ENCODE measurements at regions not wholly inside any gene's neighbourhood (a gene's known extent, or its start where the extent isn't known, plus 50 kb on each side); places are given as distances from the start of the nearest gene placed in this dataset.
"Not testable (repeated sequence)": the region's sequence is repeated elsewhere in the genome, so short reads cannot be mapped to it uniquely, and the experiment has no call there.

GRCh38 chr3:87564438-87564837 is 288.1 kb upstream of the POU1F1 start:
- no peak for DNase-seq

- DNase-seq, result no peak
These were observed 287.3 kb upstream of the POU1F1 start for GRCh38 chr3:87563712-87564111.

DNA sequence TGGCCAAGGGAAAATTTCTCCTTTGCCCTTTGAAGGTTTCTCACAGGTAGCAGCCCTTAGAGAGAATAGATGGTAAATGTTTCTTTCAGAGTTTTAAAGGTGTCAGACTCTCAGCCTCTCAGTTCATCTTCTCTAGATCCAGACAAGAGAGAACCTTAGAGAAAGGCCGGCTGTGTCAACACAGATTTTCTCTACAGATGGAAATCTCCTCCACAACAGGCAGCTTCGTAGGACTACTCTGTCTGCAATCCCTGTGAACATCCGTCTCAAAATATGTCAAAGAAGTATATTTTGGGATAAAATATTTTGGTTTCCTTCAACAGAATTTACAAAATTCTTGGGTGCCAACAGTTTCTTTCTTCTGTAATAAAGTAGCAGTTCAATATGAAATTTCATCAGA is 282.1 kb upstream of the POU1F1 start:
- no peak for DNase-seq

- no peak for DNase-seq
These were observed 278.9 kb upstream of the POU1F1 start for GRCh38 chr3:87555290-87555689.

DNA sequence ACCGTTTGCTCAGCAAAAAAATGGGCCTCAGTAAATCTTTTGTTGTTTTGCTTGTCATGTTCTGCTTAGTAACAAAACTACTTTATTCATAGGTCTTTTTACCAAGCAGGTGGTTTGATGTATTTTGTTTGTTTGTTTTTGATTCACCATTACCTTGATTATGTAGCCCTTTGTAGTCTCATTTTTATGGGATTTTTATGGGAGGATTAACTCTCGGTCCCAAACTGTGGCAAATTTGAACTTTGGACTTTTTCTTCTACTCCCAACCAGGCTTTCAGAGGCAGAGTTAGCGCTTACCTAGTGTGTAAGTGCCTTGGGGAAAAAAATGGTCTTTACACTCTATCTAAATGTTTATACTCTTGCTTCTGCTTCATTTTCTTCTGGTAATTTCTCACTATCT is 276.7 kb upstream of the POU1F1 start:
- DNase-seq, result no peak

GRCh38 chr3:87550892-87551291 is 274.5 kb upstream of the POU1F1 start:
- no peak for DNase-seq

DNA sequence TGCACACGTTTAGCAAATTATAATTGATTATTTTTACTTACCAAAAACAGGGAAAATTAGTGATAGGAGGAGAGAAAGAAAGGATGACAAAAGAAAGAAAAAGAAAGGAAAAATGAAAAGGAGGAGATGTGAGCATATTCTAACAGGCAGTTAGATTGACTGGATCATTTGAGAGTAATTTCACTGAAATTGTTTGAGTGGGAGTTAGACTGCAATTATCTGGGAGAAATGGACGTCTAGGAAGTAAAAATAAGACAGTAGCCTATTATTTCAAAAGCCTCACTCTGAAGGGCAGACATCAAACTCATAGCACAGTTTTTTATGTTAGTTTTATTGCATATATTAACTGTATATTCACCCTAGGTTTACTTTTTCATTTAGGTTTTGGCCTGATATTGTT is 272.8 kb upstream of the POU1F1 start:
- DNase-seq, result no peak

DNA sequence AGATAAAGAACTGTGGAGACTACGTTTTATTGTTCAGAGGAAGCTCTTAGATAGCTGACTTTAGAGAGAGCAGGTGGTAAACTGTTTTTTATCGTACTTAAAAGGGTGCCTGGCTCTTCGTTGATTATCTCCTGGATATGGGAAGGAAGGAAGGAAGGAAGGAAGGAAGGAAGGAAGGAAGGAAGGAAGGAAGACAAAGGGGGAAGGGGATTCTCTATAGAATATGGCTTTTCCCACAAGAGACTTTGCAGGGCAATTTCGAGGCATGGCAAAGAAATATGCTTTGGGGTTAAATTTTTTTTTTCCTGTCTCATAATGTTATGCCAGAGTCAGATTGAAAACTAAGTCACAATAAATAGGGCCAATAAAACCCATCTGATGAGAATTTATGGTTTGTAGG is 271.9 kb upstream of the POU1F1 start:
- no peak for DNase-seq

- DNase-seq, result no peak
These were observed 269.8 kb upstream of the POU1F1 start for GRCh38 chr3:87546216-87546615.

DNA sequence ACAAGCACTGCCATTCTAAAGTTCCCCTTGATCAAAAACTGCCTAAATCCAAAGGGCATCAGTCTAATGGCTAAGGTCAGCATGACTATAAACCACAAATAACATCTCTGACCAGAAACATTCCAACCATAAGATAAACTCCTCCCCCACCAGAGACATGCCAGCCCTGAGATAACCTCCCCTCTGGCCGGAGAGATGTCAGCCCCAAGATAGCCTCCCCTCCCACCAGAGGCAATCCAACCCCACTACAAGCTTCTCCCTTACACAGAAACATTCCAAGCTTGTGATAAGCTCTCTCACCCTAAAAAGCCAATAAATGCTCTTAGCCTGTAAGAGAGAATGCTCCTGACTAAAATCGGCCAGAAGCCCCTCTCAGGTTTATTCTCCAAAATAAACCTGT is 267.0 kb upstream of the POU1F1 start:
- not testable (repeated sequence) for DNase-seq

DNA sequence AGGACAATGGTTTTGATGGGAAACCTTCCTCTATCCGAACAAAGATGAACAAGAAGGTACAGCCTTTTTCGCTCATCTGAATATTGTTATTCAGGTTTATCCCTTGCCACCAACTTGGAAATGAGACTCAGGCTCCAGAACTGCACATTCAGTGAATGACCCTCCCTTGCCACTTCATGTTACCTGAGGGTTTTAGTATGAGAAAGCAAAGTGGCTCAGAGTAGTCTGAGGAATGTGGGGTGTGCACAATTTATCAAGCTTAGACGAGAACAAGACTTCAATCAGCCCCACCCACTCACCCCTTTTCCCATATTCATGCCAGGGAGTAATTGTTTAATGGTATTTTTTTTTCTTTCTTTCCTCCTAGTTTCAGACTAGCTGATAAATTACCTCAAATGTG is 265.3 kb upstream of the POU1F1 start:
- no peak for DNase-seq

DNA sequence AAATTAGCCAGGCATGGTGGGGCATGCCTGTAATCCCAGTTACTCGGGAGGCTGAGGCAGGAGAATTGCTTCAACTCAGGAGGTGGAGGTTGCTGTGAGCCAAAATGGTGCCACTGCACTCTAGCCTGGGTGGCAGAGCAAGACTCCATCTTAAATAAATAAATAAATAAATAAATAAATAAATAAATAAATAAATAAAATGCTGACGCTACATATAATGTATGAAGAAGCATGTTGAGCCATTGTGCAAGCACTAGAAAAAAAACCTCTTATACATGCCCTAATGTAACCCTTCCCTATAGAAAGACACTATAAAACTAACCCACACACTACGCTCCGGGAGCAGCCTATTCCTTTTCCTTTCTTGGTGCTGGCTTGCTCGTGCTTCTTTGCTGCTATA is 262.3 kb upstream of the POU1F1 start:
- DNase-seq, result not testable (repeated sequence)

DNA sequence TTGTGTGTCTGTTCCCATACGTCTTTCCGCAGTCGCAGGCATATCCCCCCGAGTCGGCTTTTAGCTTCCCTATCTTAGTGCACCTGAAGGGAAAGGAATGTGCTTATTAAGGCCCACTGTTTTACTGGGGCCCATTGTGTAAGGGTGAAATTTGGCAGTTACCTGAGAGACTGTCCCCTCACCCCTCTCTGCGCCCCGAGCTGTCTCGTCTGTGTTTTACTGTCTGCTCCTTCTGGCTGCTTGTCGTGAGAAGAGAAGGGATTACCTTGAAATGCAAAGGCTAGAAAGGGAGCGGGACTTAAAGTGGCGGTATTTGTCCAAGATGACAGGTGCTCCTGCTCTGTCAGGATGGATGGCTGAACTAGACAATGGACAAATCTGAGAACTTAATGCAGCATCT is 233.0 kb upstream of the POU1F1 start:
- DNase-seq, result no peak

- DNase-seq, result no peak
These were observed 232.5 kb upstream of the POU1F1 start for GRCh38 chr3:87508921-87509320.

- no peak for DNase-seq
These were observed 231.4 kb upstream of the POU1F1 start for GRCh38 chr3:87507753-87508152.

DNA sequence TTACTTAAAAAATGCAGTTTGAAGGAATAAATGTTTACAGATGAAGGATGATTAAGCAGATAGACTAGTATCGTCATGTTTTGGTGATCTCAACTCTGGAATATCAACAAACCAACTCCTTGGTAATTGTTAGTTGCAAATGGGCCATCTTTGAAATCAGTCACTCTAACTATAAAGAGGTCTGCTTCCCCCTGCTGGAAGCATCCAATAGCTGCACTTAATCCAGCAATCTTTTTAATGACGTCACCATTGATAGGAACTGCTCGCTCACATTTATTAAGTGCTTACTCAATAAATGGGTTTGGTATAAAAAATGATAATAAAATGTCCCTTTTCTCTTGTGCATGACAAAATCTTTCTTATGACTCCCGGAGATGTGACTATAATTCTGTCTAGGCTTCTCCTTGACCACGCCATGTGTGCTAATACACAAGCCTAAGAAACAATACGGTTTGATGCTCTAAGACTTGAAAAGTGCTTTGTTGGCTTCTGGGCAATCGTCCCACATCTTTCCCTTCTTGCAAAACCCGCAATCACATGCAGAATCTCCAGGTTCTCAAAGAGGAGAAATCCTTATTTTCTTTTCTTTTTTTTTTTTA is 227.6 kb upstream of the POU1F1 start:
- DNase-seq, result peak; percentile 36 to 59

DNA sequence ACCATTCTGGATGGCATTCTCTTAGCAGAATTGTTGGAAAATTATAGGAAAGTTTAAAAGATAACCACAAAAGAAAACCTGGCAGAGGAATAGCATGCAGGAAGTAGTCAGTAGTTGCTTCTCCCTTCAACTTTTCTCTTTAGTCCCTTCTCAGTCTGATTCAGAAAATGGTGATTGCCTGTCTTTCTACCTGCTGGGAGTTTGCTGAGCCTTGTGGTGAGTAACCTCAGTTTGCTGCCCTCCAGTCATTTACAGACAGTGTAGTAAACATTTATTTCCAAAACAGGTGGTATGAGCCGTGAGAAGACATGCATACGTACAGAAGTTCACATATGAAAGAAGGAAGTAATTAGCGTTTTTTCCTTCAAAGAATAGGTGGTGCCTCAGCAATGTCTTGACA is 224.7 kb upstream of the POU1F1 start:
- DNase-seq, result no peak

DNA sequence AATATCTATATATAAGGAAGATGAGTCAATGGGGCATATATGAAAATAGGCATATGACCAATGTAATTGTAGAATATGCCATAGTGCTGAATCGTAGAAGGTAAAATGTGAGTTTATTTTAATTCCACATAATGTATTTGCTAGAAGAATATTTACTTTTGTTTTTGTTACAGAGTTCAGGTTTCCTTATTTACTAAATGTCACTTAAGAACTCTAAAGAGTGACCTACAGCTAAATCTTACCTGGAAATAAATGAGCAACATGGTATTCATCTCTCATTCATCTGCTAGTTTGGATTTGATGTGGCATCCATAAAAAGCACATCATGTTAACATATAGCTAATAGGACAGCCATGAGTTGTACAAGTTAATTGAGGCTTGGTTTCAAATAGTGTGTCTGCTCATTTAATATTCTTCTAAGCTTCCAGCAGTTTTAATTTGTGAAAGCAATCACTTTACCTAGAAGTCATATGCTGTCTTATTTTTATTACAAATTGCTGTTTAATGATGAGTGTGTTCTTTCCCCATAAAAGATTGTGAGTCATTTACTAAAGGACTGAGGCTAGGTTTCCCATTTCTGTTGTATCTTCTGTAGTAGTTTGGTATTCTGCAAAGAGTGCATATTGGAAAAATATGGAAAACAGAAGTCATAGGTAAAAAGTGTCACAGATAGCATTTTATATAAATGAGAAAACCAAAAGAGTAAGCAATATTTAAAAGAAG is 222.1 kb upstream of the POU1F1 start:
- DNase-seq, result no peak

DNA sequence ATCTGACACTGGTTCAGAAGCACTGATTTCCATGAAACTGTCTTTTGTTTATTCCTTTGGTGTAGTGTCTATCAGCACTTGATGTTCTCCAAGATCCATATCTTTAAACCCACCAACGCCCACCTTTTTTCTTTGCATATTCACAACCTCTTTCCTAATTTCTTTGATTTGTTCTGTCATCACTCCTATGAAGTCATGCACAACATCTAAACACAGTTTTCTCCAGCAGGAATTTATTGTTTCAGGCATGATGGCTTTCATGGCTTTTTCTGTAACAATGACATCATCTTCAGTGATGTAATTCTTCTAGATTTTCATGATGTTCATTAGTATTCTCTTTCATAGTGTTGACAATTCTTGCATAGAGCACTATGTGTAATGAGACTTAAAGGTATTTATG is 219.6 kb upstream of the POU1F1 start:
- DNase-seq, result no peak

DNA sequence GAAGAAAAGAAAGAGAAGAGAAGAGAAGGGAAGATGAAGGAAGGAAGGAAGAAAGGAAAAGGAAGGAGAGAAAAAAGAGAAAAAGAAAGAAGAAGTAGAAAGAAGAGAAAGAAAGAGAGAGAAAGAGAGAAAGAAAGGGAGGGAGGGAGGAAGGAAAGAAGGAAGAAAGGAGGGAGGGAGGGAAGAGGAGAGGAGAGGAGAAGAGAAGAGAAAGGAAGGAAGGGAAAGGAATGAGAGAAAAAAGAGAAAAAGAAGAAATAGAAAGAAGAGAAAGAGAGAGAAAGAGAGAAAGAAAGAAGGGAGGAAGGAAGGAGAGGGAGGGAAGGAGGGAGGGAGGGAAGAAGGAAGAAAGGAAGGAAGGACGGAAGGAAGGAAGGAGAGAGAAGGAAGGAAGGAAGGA is 217.9 kb upstream of the POU1F1 start:
- no peak for DNase-seq

DNA sequence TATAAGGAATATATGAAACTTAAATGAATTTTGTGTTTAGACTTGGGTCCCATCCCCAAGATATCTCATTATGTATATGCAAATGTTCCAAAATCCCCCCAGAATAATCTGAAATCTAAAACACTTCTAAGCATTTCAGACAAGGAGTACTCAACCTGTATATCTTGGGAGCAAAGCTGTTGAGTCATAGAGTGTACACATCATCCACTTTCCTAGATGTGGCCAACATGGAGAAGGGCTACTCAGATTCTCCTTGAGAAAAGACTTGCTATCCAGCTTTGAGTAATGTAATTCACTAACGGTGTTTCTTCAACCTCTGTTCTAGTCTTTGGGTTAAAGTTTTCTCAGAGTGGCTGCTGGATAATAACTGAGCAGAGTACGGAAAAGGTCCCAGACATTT is 215.5 kb upstream of the POU1F1 start:
- DNase-seq, result no peak

GRCh38 chr3:87489892-87490291 is 213.5 kb upstream of the POU1F1 start:
- DNase-seq, result no peak

DNA sequence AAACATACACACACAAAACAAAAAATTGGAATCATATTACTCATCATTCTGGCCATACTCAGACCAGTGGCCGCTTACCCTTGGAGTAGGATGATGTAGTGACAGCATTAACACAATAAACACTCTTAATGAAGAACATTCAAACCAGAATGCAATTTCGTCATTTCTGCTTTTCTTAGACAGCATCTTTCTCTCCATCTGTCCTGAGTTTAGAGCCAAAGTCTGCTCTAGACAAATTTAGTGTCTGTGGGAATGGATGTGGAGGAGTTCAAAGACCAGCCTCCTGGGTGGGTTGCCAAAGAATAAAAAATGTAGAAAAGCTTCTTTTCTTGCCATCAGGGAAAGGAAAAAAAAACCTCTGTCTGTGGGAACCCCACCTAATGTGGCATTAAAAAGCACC is 212.4 kb upstream of the POU1F1 start:
- no peak for DNase-seq

DNA sequence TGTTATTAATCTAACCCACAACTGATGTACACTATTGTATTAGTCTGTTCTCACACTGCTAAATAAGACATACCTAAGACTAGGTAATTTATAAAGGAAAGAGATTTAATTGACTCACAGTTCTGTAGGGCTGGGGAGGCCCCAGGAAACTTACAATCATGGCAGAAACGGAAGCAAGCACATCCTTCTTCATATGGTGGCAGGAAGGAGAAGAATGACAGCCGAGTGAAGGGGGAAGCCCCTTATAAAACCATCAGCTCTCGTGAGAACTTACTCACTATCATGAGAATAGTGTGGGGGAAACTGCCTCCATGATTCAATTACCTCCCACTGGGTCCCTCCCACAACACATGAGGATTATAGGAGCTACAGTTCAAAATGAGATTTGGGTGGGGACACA is 210.3 kb upstream of the POU1F1 start:
- not testable (repeated sequence) for DNase-seq

- DNase-seq, result no peak
These were observed 209.7 kb upstream of the POU1F1 start for GRCh38 chr3:87486115-87486514.
